ENCODE measurements at regions not wholly inside any gene's neighbourhood (a gene's known extent, or its start where the extent isn't known, plus 50 kb on each side); places are given as distances from the start of the nearest gene placed in this dataset.
A peak's percentile ranks its signal among the peaks of the same experiment; 100 is the strongest.

DNA sequence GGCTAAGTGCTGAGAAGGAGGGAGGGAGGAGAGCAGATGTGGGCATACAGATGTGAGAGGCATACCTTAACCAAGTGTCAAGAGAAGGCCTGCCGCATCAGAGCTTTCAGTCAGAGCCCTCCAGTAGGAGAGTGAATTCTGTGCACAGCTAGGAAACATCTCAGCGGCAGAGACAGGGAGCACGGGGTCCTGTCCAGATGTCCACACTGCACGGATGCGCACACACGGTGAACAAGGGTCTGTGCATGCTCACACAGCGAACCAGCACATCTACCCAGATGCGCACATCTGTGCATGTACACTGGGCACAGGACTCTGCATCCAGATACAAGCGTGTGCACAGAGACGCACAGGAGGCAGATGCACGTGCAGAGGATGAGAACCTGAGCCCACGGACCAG lies 778.0 kb downstream of the BRD1 start:
- DNase-seq: no peak

- DNase-seq: no peak
Observed at GRCh38 chr22:49048591-49048990, 779.1 kb downstream of the BRD1 start.

DNA sequence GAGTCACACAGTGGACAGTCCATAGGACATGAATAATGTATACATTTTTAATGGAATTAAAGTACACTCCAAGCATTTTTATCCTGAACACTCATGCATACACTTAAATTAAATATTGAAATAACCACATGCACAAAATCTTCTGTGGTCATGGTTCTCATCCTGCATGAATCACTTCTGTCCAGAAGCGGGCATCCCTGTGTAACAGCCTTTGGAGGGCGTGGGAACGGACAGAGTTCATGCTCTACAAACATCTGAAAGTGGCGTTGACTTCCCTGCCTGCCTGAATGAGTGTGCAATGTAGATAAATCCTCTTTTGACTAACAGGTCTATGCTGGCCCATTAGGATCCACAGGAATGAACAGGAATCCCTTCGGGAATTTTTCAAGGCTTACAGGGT lies 780.2 kb downstream of the BRD1 start:
- DNase-seq: no peak

DNA sequence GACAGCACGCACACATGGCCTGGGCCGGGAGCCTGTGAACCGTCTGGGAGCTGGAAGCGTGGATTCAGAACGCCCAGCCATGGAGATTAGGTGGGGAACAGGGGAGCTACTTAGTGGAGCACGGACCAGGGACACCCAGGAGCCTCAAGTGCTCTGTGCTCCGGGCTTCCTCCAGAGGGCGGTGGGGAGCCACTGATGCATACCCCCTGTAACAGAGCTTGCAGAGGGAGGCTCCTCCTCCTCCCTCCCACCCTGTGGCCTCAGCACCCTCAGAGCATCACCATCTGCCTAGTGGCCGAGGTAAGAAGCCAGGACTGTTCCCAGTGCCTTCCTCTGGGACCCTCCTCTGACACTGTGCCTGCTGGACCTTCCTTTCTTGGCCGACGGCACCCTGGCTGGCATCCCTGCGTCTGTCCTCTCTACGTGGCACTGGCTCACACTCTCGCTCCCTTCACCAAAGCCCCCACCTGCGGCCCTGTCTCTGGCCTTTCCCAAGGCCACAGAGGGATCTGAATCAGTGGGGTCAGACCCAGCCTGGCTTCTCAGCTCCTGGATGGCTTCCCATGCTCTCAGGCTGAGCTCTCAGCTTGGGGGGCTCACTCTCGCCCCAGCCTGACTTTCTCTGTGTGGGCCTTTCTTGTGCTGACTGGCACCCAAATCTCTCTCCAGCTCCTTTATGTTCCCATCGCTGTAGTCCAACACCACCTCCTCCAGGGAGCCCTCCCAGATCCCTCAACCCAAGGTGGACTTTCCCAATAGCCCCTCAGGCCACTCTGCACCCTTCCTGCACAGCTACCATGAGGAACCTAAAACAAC lies 780.9 kb downstream of the BRD1 start:
- DNase-seq: peak; percentile 6

- no peak for DNase-seq
Observed at GRCh38 chr22:49046000-49046545, 781.6 kb downstream of the BRD1 start.

DNA sequence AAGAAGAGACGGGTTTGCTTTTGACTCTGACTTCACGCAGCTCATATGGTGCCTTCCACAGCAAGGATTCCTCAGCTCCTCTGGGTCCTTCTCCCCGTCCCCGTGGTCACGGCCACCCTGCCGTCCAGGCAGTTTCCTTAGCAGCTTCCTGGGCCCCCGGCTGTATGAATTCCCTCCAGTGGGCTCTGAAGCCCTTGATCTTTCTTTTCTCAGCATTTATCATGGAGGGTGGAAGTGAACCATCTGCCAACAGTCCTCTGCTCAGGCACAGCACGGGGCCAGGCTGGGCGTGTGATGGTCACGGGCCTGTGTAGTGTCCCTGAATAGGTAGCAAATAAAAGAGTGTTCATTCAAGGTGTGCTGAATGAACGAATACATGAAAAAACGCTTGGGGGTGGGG lies 782.4 kb downstream of the BRD1 start:
- DNase-seq: no peak

GRCh38 chr22:49044776-49045175 lies 782.9 kb downstream of the BRD1 start:
- DNase-seq: no peak

DNA sequence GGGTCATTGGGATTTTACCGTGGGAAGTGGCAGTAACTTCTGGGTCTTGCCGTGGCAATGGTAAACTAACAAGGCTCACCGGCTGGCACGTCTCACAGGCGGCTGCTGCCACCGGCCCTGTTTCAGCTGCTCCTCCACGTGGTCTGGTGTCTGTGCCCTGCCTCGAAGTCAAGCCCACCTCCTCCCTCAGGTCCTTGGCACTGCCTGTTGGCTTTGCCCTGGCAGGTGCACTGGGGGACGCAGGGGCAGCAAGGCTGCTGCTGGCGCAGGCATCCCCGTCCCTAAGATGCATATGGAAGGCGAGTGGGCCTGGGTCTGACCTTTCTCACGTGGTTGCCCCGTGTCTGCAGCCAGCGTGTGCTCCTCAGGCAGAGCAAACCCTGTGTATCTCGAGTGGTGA lies 783.6 kb downstream of the BRD1 start:
- DNase-seq: no peak

GRCh38 chr22:49042877-49043859 lies 784.5 kb downstream of the BRD1 start:
- DNase-seq: no peak

DNA sequence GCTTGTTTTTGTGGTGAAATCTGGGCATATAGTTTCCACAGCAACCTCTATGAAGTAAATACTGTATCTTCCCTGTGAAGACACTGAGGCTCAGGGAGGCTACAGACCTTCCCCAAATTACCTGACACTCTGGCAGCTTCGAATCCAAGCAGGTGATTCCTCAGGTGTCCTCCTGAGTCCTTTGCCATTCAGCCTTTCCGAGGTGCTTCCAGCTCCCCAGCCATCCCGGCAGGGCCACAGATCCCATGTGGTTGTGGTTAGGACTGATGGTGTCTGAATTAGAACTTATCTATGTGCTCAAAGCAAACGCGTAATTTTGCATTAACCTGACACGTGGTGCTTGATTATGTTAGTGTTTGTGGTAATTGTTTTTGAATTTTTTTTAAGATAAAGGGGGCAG lies 785.6 kb downstream of the BRD1 start:
- DNase-seq: no peak

- DNase-seq: no peak
Observed at GRCh38 chr22:49040754-49041467, 786.8 kb downstream of the BRD1 start.

- no peak for DNase-seq
Observed at GRCh38 chr22:49040111-49040510, 787.6 kb downstream of the BRD1 start.

DNA sequence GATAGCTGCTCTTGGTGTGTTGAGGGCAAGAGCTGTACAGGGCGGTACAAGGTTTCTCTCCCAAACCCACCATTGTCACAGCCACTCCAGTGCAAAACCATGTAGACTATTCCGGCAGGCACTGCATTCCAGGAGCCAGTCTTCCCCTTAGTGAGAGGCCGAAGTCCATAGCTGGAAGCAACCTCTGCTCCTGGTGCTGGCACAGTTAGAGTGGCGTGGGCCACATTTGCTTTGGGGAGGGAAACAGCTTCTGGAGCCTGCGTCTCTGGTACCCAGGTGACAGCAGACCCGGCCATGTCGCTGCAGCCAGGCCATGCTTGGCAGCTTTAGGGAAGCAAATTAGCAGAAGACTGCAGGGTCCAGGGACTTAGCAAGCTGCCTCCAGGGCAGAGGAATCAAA lies 788.0 kb downstream of the BRD1 start:
- DNase-seq: no peak

DNA sequence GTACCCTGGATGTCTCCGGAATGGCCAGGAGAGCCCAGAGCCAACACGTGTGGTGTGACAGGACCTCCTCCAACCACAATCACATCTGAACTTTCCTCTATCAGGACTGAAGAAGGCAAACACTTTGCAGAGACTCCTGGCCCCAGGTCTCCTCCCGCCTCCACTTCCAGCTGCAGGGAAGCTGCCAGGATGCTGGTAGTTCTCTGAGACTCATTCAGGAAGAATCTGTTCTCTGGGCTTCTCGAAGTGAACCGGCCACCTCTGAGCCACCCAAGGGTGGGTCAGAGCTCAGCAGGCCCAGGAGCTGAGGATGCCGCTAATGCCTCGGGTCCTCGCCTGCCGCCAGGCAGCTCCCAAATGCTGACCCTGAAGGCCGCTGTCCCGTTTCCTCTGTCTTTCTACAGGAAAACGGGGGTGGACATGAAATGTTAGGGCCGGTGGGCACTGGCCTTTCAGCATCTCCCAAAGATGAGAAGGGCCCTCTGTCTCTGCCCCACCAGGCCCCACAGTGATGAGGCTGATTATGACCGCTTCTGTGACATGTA lies 789.9 kb downstream of the BRD1 start:
- DNase-seq: no peak

DNA sequence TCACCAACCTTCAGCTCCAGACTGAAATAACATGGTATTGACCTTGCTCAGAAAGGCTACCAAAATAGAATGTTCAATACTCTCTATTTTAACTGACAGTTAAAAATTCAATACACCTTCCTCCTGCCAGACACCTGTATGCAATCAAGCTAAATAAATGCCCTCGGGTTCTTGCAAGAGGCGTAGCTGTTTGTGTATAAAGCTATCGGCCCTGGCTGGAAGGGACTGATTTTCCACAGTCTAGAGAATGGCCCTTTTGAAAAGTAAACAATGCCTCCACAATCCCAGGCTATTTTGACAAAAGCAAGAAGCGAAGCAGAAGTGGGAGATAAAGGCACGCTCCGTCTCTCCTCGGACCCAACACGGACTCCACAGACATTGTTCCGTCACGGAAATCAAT lies 791.2 kb downstream of the BRD1 start:
- no peak for DNase-seq

DNA sequence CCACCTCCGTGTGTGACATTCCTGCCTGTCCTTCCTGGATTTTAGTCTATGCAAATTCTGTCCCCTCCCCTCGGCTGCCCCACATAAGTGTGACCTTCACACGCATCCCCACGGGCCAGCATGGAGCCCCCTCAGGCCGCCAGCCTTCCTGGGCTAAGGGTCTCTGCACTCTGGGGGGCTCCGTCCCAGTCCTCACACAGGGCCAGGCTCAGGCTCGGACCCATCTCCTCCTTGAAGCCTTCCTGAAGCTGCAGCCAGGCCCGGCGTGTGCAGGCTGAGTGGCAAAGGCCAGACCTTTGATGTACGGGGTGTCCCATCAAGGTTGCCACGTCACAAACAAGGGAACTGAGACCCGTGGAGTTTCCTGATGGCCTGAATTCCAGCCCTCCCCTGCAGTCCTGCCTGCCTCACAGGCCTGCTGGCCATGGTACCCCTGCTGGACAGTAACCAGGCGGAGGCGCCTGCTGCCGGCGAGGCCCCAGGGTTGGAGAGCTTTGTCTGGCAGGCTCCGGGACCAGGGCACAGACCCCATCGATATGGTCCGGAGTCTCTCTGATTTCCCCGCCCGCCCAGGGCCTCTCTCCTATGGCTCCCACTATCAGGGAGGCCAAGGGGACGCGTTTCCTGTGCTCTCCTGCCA lies 791.7 kb downstream of the BRD1 start:
- DNase-seq: no peak

DNA sequence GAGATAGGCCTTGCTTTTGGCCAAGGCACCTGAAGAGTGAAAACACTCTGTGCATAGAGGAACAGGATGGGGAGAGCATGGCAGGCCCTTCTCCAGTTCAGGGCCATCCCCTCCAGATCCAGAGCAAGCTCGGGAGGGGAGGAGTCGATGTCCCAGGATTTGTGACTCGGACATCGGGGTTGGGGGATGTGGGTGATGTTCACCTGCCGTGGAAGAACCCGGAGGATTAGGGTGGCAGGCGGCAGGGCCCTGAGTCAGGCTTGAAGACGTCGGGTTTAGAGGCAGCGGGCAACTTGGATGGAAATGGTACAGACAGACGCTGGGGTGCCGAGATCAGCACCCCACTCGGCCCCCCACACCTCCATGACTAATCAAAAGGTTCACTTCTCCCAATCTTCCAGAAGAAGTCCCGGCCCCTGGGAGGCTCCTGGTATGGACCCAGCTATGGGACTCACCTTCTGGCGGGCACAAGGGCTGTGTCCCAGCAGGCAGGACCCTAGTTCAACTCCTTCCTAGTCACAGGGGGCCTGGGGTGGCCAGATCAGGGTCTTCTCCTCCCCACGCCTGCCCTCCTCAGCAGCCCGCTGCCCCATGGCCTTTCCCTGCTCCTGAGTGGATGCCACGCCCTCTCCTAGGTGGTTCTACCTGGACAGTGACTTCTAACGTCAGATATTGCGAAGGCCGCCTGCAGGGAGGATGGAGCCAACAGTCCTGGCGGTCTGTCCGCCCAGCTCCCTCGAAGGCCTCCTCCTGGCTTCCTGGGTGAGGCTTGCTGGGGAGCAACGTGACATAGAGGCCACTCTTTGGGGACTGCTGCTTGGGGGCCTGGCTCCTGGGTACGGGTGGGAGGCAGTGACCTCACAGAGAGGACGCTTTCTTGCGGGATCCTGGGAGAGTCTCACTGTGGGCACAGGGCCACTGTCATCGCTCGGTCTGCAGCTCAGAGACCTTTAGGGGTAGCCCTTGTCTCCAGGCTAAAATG lies 792.5 kb downstream of the BRD1 start:
- no peak for DNase-seq

GRCh38 chr22:49033616-49034015 lies 794.1 kb downstream of the BRD1 start:
- no peak for DNase-seq

GRCh38 chr22:49032821-49033220 lies 794.9 kb downstream of the BRD1 start:
- no peak for DNase-seq

- no peak for DNase-seq
Observed at GRCh38 chr22:49031746-49032330, 795.8 kb downstream of the BRD1 start.

DNA sequence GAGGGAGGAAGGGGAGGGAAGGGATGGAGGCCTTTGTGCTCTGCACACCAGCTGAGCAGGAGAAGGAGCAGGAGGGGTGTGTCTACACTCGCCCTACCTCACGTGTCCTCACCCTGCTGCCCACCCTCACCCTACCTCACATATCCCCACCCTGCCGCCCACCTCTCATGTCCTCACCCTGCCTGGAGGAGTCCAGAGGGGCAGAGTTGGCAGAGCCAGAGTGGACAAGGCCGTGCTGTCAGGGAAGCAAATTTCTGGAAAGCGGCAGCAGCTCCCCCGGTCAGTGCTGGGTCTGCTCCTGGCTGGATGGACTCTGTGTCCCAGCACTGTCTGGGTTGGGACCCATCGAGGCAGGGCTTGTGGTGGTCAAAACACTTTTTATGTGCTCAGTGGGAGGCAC lies 799.6 kb downstream of the BRD1 start:
- DNase-seq: no peak

Data from CD4-positive, alpha-beta T cell treated with Interleukin-21 for 1 hour (primary cell).